ENCODE measurements at regions not wholly inside any gene's neighbourhood (a gene's known extent, or its start where the extent isn't known, plus 50 kb on each side); places are given as distances from the start of the nearest gene placed in this dataset.

- DNase-seq (ENCODE audit: low spot score): peak; percentile 79
Measured at GRCh38 chr1:30379684-30380624, 343.4 kb downstream of the MATN1 start.

- DNase-seq (ENCODE audit: low spot score): peak; percentile 93
Measured at GRCh38 chr1:30378991-30379581, 344.3 kb downstream of the MATN1 start.

- DNase-seq (ENCODE audit: low spot score): no peak
Measured at GRCh38 chr1:30378003-30378596, 345.3 kb downstream of the MATN1 start.

DNA sequence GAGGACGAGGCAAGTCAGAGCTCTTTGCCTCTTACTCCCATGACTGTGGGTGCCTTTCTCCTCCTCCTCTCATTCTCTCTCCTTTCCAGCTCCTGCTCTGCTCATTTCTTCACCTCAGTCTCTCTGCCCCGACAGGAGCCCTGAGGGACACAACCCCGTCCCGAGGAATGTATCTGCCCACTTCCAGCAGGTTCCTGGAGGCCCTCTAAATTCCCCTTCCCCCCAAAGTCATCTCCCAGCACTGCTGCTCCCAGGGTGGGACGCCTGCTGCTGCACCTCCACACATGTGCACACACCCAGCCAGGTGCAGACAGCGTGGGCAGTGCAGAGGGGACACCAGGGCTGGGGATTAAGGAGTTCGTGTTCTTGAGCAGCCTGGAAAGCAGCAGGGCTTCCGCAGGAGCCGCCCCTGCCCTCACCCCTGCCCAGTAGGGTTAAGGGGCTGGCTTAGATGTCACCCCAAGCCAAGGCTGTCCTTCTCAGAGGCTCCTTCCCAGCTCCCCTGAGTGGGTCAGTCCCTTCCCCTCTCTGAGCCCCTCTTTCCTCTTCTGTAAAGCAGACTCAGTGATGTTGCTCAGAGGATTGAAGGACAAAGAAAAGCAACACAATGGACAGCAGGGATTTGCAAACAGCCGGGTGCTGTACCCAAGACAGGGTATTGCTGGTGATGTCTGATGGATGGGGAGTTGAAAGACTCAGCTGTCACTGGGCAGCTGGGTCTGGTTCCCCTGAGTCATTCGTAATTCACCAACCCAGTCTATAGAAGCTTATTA, 346.0 kb downstream of the MATN1 start:
- DNase-seq (ENCODE audit: low spot score): no peak

GRCh38 chr1:30376054-30376697, 347.2 kb downstream of the MATN1 start:
- no peak for DNase-seq (ENCODE audit: low spot score)

- no peak for DNase-seq (ENCODE audit: low spot score)
Measured at GRCh38 chr1:30375156-30375555, 348.2 kb downstream of the MATN1 start.

DNA sequence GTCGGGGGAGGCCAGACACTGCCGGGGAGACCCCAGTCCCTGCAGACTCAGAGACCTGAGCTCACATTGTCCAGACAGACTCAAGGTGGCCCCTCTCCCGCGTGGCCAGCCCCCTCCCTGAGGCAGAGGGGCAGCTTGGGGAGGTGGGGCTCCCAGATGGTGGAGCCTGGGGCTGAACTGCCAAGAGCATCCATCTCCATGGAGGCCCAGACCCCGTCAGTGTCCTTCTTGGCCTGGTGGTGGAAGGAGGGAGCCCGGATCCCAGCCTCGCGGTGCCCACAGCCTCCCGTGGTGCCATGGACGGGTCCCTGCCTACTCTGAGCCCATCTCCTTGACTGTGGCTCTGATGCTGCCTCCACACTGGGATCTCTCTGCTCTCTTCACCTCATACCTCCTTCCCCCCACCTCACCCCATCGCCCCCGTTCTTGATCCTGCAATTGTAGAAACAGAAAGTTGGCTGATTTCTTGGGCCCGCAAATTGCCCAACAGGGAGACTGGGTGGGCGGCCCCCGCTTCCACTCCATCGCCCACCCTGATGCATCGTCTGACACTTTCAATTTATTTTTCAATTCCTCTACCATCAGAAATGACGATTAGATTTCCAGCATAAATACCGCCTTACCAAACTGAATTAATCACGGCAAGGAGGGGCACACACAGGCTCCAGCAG, 348.9 kb downstream of the MATN1 start:
- no peak for DNase-seq (ENCODE audit: low spot score)

- no peak for DNase-seq (ENCODE audit: low spot score)
Measured at GRCh38 chr1:30373471-30374399, 349.6 kb downstream of the MATN1 start.

DNA sequence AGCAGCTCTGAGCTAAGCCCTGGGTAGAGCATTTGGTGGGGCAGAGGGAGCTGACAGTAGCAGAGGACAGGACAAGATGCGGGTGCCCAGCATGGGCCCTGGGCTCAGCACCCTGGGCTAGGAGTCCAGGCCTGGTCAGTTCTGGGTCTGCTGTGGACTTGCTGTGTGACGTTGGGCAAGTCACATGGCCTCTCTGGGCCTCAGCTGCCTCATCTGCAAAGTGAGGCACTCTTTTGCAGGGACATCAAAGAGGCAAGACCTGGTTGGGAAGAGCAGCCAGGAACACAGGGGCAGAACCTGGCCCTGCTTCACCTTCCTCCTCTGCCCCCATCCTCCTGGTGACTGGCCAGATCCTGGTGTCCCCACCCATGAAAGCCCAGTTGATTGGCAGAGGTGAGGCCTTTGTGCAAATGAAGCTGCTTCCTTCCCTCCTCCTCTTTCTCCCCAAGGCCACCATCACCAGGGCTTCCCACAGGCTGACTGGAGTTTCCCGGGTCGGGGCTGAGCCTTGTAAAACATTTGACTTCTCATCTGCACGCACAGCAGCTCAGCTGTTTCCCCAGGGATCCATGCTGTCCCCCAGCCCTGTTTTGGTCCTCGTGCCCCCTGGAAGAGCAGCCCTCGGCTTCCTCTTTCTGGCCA, 350.5 kb downstream of the MATN1 start:
- no peak for DNase-seq (ENCODE audit: low spot score)

DNA sequence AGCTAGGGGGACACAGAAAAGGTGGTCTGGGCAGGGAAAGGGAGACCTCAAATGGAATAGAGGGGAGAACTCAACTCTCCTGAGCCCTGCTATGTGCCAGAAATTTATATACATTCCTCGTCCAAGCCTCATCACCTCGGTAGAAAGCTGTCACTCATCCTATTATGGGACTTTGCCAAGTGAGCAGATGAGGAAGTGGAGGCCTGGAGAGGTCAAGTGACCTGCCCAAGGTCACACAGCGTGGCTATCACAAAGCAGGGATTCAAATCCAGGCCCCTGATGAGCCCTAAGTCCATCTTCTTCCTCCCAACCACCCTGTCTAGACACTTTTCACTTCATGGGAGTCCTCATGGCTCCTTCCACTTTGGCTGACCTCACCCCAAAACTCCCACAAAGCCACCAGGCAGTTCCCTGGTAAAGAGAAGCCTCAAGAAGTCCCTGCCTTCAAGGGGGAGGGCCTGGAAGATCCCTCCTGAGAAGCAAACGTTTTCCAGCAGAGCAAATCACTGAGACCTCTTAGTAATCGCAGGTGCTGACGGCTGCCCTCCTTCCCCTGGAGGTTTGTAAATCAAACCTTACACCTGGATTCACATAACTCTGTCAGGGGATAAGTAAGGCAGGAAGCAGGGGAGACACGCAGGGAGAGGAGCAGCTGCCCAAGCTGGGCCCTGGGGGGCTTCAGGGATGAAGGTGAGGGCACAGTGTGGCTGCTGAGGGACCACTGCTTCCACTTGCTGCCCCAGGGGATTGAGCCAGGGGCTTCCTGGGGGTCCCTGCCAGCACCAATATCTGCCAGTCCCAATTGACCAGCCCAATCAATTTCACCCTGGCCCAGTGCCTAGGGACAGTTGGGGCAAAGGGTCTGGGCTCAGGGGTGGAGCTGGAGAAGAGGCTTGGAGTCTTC, 351.2 kb downstream of the MATN1 start:
- no peak for DNase-seq (ENCODE audit: low spot score)

DNA sequence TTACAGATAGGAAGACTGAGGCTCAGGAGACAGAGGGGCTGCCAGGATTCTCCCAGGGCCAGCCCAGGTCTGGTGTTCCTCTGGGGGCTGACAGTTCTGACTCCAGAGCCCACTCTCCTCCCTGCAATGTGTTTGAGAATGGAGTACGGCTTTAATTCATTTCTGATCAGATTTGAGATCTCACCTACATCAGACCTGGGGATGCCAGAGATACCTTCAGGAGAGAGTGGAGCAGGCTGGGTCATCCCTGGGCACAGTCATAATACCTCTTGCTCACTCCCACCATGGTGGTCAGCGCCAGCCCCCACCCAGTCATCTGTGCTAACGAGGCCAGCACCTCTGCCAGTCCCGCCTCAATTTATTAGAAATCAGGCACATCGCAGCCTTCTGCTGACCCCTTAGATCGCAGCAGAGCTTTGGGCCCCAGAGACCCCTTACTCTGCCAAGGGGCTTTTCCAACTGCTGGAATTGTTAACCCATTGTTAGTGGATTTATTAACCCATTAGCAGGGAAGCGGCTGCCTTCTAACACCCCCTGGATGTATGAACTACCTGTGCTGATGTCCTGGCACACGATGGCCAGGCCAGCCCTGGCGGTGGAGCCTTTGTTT, 352.1 kb downstream of the MATN1 start:
- DNase-seq (ENCODE audit: low spot score): no peak

DNA sequence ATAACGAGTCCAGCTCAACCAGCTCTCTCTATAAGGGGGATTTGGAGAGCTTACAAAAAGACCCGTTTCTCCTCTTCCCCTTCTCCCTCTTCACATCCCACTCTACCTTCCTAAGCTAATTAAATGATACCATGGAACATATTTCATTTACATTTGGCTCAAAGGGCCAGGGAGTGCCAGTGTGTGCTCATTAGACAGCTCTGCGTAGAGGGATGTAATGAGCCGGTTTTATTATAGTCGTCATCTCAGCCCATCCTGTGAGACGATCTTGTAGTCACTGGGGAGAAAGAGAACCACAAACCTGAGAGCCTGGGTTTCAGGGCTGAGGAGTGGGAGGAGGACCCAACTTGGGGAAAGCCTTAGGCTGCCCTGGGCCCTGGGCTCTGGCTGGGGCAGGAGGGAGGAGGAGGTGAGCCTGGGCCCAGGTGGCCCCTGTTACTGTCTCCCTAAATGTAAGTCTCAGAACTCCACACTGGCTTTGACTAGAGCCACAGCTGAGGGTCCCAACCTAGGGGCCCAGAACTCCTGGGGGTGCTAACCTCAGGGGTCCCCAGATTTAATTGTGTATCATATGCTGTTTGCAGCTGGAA, 354.6 kb downstream of the MATN1 start:
- no peak for DNase-seq (ENCODE audit: low spot score)

GRCh38 chr1:30366911-30367310, 356.5 kb downstream of the MATN1 start:
- DNase-seq (ENCODE audit: low spot score): no peak

- no peak for DNase-seq (ENCODE audit: low spot score)
Measured at GRCh38 chr1:30366199-30366598, 357.2 kb downstream of the MATN1 start.

DNA sequence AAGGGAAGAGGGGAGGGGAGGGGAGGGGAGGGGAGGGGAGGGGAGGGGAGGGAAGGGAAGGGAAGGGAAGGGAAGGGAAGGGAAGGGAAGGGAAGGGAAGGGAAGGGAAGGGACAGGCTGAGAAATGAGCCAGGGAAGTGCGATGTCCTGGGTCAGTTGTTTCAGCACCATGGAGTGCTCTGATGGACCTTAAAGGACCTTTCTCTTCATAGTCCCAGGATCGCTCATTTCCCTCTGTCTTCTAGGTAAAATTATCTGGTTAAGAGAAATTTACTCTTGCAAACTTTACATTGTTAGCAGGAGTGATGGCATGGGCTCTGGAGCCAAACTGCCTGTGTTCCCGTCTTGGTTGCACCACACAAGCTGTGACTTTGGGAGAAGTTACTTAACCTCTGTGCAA, 357.8 kb downstream of the MATN1 start:
- no peak for DNase-seq (ENCODE audit: low spot score)

GRCh38 chr1:30363031-30363430, 360.4 kb downstream of the MATN1 start:
- no peak for DNase-seq (ENCODE audit: low spot score)

DNA sequence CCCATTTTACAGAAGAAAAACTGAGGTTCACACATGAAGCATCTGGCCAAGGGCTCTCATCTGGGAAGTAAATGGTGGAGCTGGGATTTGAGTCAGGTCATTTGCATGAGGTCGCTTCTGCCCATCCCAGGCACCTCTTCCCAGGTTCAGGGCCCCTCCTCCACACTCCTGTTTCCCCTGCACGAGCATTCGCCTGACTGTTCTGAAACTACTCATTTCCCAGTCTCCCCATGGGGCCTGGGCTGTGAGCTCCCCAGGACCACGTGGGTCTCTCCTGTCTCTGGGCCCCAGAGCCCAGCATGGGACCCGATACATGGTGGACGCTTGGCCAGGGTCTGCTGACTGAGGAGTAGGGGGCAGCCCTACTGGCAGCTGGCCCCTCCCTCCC, 360.8 kb downstream of the MATN1 start:
- DNase-seq (ENCODE audit: low spot score): no peak

Measured in H4 (cell line).